GM10248 (cell line): ENCODE measurements at regions not wholly inside any gene's neighbourhood (a gene's known extent, or its start where the extent isn't known, plus 50 kb on each side); places are given as distances from the start of the nearest gene placed in this dataset.

ENCODE experiments used
- CTCF ChIA-PET: fragments of 300-600 bp; sonication (Branson Sonifier 250); formaldehyde crosslinking; extraction: SDS; loops from one replicate; lab custom pipeline; 2021; ENCODE audit warnings: antibody characterized with exemption; lab: Yijun Ruan, JAX
- POLR2A ChIA-PET: fragments of 350-650 bp; sonication (Branson Sonifier 250); formaldehyde crosslinking; extraction: SDS; loops from one replicate; lab custom pipeline; 2020; ENCODE audit warnings: antibody characterized with exemption; lab: Yijun Ruan, JAX
- DNase-seq: peaks from one replicate; pipeline ENCODE4 v3.0.0; 2012; ENCODE audit errors: extremely low spot score
- CTCF ChIP-seq: IDR thresholded peaks from 2 replicates; pipeline ENCODE4 v1.5.1; 2012; ENCODE audit warnings: mild to moderate bottlenecking, low read depth; ENCODE audit errors: extremely low read depth, missing control alignments, control extremely low read depth

DNA sequence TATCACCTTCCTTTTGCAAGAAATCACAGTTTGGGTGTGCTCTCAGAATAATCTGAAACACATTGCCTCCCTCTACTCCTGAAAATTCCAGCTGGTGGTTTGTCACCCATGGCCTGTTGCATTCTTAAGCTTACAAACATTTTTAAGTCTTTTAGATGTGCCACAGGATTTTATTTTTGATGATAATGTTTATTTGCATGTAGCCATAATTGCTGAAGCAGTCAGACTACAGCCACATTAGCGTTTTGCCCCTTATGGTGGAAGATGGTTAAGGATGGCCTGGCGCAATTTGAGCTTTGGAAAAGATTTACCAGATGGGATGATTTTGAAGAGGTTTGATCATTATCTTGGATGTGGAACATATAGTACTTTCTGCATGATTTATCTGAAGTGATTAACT is 439.5 kb downstream of the MEIS1 start:
- TF ChIP-seq CTCF: no peak
- ChIA-PET POLR2A (no interaction called here), CTCF (interaction anchor here (1.1 kb wide), 1 partner anchor 21 kb away, joined by 3 read pairs; no protein-coding TSS in a partner anchor)
- no peak for DNase-seq

GRCh38 chr2:66875941-66876462 is 441.1 kb downstream of the MEIS1 start:
- ChIA-PET POLR2A (no interaction called here), CTCF (interaction anchor here (3.0 kb wide), 1 partner anchor 8 kb away, joined by 8 read pairs; no protein-coding TSS in a partner anchor)

GRCh38 chr2:66885775-66886383 is 451.0 kb downstream of the MEIS1 start:
- no peak for DNase-seq
- no peak for TF ChIP-seq CTCF
- ChIA-PET POLR2A (no interaction called here), CTCF (no interaction called here)

More at GRCh38 chr2:66875941-66876462, 441.1 kb downstream of the MEIS1 start:
- DNase-seq: no peak
- no peak for TF ChIP-seq CTCF

- POLR2A ChIA-PET: no interaction called here
- CTCF ChIA-PET: no interaction called here
- no peak for TF ChIP-seq CTCF
- DNase-seq: no peak
Measured at GRCh38 chr2:66888246-66888645, 453.3 kb downstream of the MEIS1 start.

DNA sequence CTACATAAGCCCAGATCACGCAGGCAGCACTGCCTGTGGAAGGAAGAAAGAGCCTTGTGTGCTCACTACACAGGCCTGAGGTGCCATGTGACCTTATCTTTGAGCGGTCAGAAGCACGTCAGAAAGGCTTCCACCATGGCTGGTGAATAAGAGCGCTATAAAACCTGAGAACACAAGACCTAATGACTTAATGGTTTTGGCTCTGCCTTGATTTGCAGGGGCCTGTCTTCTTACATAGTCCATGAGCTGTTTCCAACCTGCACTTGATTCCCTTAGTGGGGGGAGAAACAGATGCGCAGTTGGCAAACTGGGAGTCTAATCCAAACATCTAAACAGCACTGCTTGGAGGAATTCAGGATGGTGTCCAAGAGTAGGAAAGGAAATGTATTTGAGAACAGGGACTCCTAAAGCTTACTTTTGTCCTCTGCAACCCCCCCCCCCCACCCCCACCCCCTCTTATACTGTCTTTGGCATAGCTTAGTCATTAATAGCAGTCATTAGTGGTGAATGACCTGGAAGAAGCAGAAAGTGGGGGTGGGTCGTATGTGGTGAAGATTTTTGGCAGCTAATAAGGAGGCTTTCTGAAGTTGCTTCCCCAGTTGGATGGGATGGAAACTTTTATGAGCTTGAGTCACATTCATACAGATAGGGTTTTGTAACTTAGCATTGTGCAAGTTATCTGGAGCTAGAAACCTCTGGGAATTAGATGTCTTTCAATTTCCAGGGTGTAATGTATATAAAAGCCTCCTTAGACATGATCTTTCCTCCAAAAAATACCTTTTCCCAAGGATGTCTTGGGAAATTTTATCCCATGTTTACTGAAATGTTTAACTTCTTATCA is 454.1 kb downstream of the MEIS1 start:
- no peak for TF ChIP-seq CTCF
- ChIA-PET POLR2A (no interaction called here), CTCF (interaction anchor here (1.1 kb wide), 1 partner anchor 9 kb away, joined by 3 read pairs; no protein-coding TSS in a partner anchor)
- DNase-seq: no peak

DNA sequence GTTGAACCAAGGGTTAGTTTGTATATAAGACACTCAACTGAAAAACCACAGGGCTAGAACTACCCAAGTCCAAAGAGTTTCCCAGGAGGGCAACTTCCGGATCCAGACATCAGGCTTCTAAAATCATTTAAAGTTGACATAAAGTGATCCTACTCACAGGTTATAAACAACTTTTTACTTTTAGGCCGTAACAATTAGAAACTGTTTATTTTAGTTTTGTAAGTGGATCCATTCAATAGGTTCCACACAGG is 454.6 kb downstream of the MEIS1 start:
- ChIA-PET CTCF (interaction anchor here (1.1 kb wide), 1 partner anchor 10 kb away, joined by 3 read pairs; no protein-coding TSS in a partner anchor), POLR2A (no interaction called here)

More for the DNA sequence above, 454.6 kb downstream of the MEIS1 start:
- DNase-seq: no peak
- TF ChIP-seq CTCF: no peak
